HL-60 (cell line): ENCODE measurements at regions not wholly inside any gene's neighbourhood (a gene's known extent, or its start where the extent isn't known, plus 50 kb on each side); places are given as distances from the start of the nearest gene placed in this dataset.

ENCODE experiments used
- POLR2AphosphoS5 ChIP-seq: IDR thresholded peaks from 2 replicates; pipeline ENCODE4 v1.6.1; 2012; ENCODE audit warnings: low read depth
- REST ChIP-seq: IDR thresholded peaks from 2 replicates; pipeline ENCODE4 v1.6.1; 2012; ENCODE audit warnings: low read depth; ENCODE audit not compliant: insufficient replicate concordance
- TF ChIP-seq, protein P1 (sequence below): IDR thresholded peaks from one replicate; pipeline ENCODE4 v1.5.1; 2011; ENCODE audit warnings: low read length, control low read depth, inconsistent platforms; ENCODE audit not compliant: insufficient read depth

GRCh38 chrX:10903523-10903922 is 207.6 kb upstream of the HCCS start:
- TF ChIP-seq, protein P1, sequence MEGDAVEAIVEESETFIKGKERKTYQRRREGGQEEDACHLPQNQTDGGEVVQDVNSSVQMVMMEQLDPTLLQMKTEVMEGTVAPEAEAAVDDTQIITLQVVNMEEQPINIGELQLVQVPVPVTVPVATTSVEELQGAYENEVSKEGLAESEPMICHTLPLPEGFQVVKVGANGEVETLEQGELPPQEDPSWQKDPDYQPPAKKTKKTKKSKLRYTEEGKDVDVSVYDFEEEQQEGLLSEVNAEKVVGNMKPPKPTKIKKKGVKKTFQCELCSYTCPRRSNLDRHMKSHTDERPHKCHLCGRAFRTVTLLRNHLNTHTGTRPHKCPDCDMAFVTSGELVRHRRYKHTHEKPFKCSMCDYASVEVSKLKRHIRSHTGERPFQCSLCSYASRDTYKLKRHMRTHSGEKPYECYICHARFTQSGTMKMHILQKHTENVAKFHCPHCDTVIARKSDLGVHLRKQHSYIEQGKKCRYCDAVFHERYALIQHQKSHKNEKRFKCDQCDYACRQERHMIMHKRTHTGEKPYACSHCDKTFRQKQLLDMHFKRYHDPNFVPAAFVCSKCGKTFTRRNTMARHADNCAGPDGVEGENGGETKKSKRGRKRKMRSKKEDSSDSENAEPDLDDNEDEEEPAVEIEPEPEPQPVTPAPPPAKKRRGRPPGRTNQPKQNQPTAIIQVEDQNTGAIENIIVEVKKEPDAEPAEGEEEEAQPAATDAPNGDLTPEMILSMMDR: no peak
- no peak for TF ChIP-seq POLR2AphosphoS5
- TF ChIP-seq REST: no peak
